Retinal pigment epithelial cell (primary cell): ENCODE measurements at regions not wholly inside any gene's neighbourhood (a gene's known extent, or its start where the extent isn't known, plus 50 kb on each side); places are given as distances from the start of the nearest gene placed in this dataset.
A peak's percentile ranks its signal among the peaks of the same experiment; 100 is the strongest.
"Not testable (repeated sequence)": the region's sequence is repeated elsewhere in the genome, so short reads cannot be mapped to it uniquely, and the experiment has no call there.

Experiments
- DNase-seq: peaks from one replicate; pipeline ENCODE4 v3.0.0-alpha.2; 2010; ENCODE audit warnings: low read depth
- H3K4me3 ChIP-seq: 2 replicates; pipeline ENCODE4 v1.5.1; 2011; ENCODE audit warnings: mild to moderate bottlenecking, low read length, control low read depth, moderate library complexity
- TF ChIP-seq, protein P1 (sequence below): conservative IDR thresholded peaks from 2 replicates; pipeline ENCODE4 v1.5.1; 2011; ENCODE audit warnings: low read depth, low read length, control low read depth, inconsistent platforms

DNA sequence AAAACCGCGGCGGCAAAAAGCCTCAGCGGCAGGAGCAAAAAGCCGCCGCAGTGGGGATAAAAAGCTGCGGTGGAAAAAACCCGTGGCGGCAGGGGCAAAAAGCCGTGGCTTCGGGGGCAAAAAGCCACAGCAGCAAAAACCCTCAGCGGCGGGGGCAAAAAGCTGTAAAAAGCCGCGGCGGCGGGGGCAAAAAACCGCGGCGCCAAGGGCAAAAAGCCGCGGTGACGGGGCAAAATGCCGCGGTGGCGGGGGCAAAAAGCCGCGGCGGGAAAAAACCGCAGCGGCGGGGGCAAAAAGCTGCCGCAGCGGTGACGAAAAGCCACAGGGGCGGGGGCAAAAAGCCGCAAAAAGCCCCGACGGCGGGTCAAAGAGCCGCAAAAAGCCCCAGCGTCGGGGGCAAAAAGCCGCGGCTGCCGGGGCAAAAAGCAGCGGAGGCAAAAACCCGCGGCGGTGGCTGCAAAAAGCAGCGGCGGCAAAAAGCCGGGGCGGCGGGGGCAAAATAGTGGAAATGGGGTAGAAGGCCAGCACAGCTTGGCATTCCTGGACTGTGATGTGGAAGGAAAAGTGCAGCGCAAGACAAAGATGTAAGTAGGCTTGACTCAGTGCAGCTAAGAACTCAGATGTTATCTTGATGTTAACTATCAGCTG, 151.8 kb downstream of the ANKRD30BL start:
- peak overlapping the region; percentile 65 for H3K4me3 ChIP-seq
- peak; percentile 21 for DNase-seq
- TF ChIP-seq, protein P1, sequence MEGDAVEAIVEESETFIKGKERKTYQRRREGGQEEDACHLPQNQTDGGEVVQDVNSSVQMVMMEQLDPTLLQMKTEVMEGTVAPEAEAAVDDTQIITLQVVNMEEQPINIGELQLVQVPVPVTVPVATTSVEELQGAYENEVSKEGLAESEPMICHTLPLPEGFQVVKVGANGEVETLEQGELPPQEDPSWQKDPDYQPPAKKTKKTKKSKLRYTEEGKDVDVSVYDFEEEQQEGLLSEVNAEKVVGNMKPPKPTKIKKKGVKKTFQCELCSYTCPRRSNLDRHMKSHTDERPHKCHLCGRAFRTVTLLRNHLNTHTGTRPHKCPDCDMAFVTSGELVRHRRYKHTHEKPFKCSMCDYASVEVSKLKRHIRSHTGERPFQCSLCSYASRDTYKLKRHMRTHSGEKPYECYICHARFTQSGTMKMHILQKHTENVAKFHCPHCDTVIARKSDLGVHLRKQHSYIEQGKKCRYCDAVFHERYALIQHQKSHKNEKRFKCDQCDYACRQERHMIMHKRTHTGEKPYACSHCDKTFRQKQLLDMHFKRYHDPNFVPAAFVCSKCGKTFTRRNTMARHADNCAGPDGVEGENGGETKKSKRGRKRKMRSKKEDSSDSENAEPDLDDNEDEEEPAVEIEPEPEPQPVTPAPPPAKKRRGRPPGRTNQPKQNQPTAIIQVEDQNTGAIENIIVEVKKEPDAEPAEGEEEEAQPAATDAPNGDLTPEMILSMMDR: no peak

DNA sequence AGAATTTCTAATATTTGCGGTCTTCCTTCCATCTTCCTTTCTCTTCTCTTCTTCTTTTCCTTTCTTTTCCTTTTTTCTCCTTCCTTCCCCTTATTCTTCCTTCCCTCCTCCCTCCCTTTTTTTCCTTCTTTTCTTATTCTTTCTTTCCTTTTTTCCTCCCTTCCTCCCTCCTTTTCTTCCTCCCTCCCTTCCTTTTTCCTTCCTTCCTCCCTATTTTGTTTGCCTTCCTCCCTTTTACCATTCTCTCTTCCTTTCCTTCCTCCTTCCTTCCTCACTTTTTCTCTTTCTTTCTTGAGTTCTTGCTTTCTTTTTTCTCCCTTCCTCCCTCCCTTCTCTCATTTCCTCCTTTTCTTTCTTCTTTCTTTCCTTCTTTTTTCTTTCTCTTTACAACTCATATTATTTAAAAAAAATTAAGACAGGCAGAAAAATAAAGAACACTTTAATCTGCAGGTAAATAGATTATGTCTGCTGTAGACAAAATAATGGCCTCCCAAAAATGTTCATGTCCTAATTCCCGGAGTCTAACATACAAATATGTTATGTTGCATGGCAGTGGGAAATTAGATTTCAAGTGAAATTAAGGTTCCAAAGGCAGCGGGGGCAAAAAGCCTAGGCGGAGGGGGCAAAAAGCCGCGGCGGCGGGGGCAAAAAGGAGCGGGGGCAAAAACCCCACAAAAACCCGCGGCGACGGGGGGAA, 152.4 kb downstream of the ANKRD30BL start:
- no peak for DNase-seq
- peak overlapping the region; percentile 65 for H3K4me3 ChIP-seq
- TF ChIP-seq, protein P1: no peak

DNA sequence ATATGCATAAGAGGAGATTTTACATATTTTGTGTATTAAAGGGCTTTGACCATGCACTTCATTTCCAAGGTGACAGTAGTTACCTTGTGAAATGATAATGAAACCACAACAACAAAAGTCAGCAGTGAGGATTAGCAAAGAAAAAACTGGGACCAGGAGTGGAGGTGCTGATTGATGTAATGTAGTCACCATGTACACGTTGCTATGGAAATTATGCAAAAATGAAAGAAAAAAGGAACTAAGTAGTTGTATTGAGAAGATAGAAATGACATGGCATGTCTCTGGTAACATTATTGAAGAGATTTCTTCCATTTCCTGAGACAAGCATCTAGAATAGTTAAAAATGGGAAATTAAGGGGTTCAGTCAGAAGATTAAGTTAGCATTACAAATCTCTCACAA, 171.0 kb downstream of the ANKRD30BL start:
- not testable (repeated sequence) for H3K4me3 ChIP-seq, DNase-seq

DNA sequence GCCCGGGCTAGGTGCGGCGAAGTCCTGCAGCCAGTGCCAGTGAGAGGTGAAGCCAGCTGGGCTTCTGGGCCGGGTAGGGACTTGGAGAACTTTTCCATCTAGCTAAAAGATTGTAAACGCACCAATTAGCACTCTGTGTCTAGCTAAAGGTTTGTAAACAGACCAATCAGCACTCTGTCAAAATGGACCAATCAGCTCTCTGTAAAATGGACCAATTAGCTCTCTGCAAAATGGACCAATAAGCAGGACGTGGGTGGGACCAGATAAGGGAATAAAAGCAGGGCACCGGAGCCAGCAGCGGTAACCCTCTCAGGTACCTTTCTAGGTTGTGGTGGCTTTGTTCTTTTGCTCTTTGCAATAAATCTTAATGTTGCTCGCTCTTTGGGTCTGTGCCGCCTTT, 195.1 kb downstream of the ANKRD30BL start:
- DNase-seq, H3K4me3 ChIP-seq: not testable (repeated sequence)

DNA sequence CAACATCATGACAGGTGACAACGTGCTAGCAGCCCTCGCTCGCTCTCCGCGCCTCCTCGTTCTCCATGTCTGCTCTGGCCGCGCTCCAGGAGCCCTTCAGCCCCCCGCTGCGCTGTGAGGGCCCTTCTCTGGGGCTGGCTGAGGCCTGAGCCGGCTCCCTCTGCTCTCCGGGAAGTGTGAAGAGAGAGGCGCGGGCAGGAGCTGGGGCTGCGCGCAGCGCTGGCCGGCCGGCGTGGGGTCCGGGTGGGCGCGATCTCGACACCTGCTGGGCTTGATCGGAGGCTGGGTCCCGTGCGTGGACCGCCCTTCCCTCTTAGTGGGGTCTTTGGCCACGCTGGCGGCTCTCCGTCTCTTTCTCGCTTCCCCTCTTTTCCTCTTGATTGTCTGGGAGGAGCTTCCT, 195.5 kb downstream of the ANKRD30BL start:
- DNase-seq: no peak
- TF ChIP-seq, protein P1: no peak
- no peak overlapping the region for H3K4me3 ChIP-seq

DNA sequence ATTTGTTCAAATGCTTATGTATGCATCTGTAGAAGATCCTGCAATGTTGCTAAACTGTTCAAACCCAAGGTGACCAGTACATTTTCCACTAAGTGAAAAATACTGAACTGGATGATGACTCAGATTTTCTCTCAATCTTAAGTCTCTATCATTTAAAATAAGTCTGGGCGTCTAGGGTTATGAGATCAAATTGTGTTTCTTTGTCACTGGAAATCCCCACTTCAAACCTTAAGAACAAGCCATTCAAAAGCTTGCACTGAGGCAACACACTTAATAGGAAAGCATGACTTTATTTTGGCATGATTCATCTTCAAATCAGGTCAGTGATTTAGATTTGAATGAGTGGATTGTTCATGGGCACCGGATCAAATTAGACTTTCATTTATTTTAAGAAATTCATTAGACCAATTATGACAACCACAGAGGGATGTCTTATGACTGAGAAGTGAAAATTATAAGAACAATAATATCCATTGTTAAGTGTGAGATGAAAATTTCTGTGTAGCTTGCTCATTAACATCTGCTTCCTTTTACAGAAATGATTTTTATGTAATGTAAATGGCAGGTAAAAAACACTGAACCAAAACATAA, 203.6 kb downstream of the ANKRD30BL start:
- H3K4me3 ChIP-seq: not testable (repeated sequence)
- DNase-seq: peak; percentile 49

DNA sequence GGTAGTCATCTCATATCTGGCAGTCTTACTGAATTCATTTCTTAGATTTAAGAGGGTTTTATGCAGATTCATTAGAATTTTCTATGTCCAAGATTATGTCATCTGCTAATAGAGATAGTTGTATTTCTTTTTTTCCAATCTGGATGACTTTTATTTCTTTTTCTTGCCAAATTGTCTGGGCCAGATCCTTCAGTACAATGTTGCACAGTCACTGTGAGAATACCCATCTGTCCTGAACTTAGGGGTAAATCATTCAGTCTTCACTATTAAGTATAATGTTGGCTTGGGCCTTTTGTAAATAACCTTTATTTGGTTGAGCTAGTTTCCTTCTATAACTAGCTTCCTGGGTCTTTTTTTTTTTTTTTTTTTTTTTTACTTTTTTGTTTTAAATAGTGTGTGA, 213.1 kb downstream of the ANKRD30BL start:
- DNase-seq, H3K4me3 ChIP-seq: not testable (repeated sequence)

DNA sequence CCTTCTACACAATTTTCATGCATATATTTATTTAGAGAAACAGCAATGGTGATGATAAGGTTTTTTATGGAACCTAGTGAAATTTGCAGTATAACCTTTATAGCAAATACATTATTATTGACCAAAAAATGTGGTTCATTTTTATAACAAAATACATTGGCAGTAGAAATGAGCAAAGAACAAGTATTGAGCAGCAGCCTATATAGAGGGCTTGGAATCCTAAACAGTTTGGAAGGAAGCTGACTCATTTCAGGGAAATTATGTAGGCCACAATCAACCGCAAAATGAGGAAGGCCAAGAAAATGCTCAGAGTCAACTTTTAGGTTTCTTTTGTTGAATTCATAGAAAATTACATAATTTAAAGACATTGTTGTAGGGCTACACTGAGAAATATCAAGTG, 238.5 kb downstream of the ANKRD30BL start:
- H3K4me3 ChIP-seq: not testable (repeated sequence)
- DNase-seq: peak; percentile 3

DNA sequence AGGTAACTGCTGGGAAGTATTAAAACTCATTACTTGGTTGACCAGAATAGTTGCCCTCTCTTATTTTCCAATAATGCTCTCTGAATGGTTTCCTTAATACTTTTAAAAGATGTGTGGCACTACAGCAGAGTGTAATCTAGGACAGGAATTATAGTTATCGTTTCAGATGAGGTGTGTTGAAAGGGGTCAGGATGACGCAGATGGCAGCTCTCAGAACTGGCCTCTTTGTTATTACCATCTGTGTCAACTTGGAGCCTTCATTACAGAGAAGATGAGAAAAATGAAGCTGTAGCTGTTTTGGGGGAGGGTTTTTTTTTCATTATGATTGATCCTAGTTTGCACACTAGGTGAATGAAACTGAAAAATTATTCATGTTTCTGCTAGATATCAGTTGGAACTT, 238.9 kb downstream of the ANKRD30BL start:
- H3K4me3 ChIP-seq, DNase-seq: not testable (repeated sequence)
